Gastroesophageal sphincter (tissue), 3 donors: ENCODE measurements at regions not wholly inside any gene's neighbourhood (a gene's known extent, or its start where the extent isn't known, plus 50 kb on each side); places are given as distances from the start of the nearest gene placed in this dataset.

Experiments used
- POLR2A ChIP-seq, 2 donors: fragments of 450-650 bp; IDR thresholded peaks; one replicate each; pipeline ENCODE4 v1.6.1; 2017; ENCODE audit warnings: antibody characterized with exemption in 2 of 2, mild to moderate bottlenecking in 2 of 2, moderate library complexity in 1 of 2
- POLR2AphosphoS5 ChIP-seq: sonication (generic); formaldehyde crosslinking; IDR thresholded peaks from one replicate; pipeline ENCODE4 v1.6.1; 2017; ENCODE audit warnings: antibody characterized with exemption
- TF ChIP-seq, protein P1 (sequence below), 4 experiments: fragments of 200-600 bp in 2 of 4; fragments of 450-650 bp in 2 of 4; sonication (generic) in 1 of 4; IDR thresholded peaks; one replicate each; pipeline ENCODE4 v1.5.1; 2017 to 2019; ENCODE audit warnings: antibody characterized with exemption in 4 of 4, mild to moderate bottlenecking in 2 of 4, moderate library complexity in 2 of 4

DNA sequence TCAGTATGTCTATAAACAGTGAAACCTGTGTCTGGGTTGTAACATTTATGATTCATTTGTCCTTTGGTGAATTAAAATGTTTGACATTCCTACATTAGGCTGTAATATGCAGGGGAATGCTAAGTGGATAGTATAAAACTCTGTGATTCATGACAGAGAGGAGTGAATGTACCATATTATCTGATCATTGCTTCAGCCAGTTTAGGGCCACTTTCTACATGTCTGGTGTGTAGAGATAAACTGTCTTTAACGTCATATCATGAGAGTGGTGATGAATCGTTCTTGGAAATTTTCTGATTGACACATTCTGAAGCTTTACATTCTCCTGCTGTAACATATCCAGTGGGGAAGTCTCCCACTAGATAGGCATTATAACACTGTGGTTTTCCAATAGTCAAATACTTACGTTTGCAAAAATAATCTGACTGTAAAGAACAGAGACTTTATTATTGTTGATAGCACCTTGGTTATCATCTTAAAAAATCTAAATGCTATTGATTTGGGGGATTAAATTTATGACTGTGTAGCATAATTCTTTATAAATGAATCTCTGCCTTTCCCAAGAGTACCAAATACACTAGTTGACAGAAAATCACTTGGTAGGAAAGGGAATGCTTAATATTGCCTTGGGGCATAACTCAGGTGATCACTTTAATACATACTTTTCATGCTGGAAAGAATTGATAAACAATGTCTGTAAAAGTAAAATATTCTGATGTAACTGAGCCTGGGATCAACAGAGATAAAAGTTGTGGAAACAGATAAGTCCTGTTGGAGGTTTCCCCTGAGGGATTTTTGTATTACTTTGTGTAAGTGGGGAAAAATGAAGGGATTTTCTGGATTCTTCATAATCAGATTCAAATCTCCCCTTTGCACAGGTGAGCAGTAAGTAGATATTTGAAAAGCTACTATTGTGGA is 427.9 kb downstream of the JRKL start:
- TF ChIP-seq, protein P1, sequence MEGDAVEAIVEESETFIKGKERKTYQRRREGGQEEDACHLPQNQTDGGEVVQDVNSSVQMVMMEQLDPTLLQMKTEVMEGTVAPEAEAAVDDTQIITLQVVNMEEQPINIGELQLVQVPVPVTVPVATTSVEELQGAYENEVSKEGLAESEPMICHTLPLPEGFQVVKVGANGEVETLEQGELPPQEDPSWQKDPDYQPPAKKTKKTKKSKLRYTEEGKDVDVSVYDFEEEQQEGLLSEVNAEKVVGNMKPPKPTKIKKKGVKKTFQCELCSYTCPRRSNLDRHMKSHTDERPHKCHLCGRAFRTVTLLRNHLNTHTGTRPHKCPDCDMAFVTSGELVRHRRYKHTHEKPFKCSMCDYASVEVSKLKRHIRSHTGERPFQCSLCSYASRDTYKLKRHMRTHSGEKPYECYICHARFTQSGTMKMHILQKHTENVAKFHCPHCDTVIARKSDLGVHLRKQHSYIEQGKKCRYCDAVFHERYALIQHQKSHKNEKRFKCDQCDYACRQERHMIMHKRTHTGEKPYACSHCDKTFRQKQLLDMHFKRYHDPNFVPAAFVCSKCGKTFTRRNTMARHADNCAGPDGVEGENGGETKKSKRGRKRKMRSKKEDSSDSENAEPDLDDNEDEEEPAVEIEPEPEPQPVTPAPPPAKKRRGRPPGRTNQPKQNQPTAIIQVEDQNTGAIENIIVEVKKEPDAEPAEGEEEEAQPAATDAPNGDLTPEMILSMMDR (IDR thresholded peaks at IDR 0.05), result no peak
- TF ChIP-seq POLR2A (IDR thresholded peaks at IDR 0.05) (no peak), POLR2AphosphoS5 (no peak)
